HepG2 (cell line): ENCODE measurements at regions not wholly inside any gene's neighbourhood (a gene's known extent, or its start where the extent isn't known, plus 50 kb on each side); places are given as distances from the start of the nearest gene placed in this dataset.

Experiments used
- ATAC-seq: fragments of 200-7000 bp; cut with Tn5 transposase; 3 replicates; pipeline ENCODE4 v1.9.1; 2020; ENCODE audit warnings: mild to moderate bottlenecking, moderate library complexity
- BruUV-seq: library from RNA; stranded (reverse); fragments of 400-500 nt; replicated peaks from 2 replicates; lab custom pipeline; 2021; lab: Mats Ljungman, UMichigan
- CTCF ChIA-PET: fragments of 300-600 bp; formaldehyde crosslinking; extraction: SDS; loops from one replicate; lab custom pipeline; 2021; ENCODE audit warnings: low total read pairs, inconsistent platforms, low intra/inter-chr PET ratio; lab: Yijun Ruan, JAX
- POLR2A ChIA-PET: fragments of 350-600 bp; sonication (Branson Sonifier 250); formaldehyde crosslinking; loops from one replicate; lab custom pipeline; 2020; ENCODE audit warnings: antibody characterized with exemption, inconsistent platforms; lab: Yijun Ruan, JAX
- DNase-seq: peaks from one replicate; pipeline ENCODE4 v3.0.0-alpha.2; 2015; ENCODE audit warnings: low spot score
- FAIRE-seq: peaks from 3 replicates; lab custom pipeline; 2011; peaks lifted over from hg19 to GRCh38; lab: Jason Lieb, UNC
- H2AFZ ChIP-seq: one replicate; pipeline ENCODE4 v1.6.1; 2011; ENCODE audit warnings: low read length, inconsistent platforms
- H3K27ac ChIP-seq: fragments of 300-600 bp; 3 replicates; pipeline ENCODE4 v1.8.0; 2011; ENCODE audit warnings: mixed run types, mild to moderate bottlenecking, mixed read lengths, low read length, inconsistent platforms; ENCODE audit not compliant: insufficient read depth; ENCODE audit errors: extremely low read length
- H3K27me3 ChIP-seq, 2 experiments: fragments of 200-600 bp in 1 of 2; 2 replicates in 1 of 2; 3 replicates in 1 of 2; pipeline versions ENCODE4 v1.6.0 to v1.8.0; 2011; ENCODE audit warnings: low read length in 2 of 2, mild to moderate bottlenecking in 2 of 2, moderate library complexity in 2 of 2, inconsistent platforms in 1 of 2; ENCODE audit not compliant: insufficient read depth in 2 of 2, control insufficient read depth in 1 of 2
- H3K36me3 ChIP-seq, 2 experiments: fragments of 200-600 bp in 1 of 2; replicated peaks in 1 of 2; 2 replicates in 1 of 2; 3 replicates in 1 of 2; pipeline versions ENCODE4 v1.5.1 to v1.8.0; 2011; ENCODE audit warnings: low read length in 2 of 2, inconsistent platforms in 1 of 2; ENCODE audit not compliant: insufficient read depth in 2 of 2, control insufficient read depth in 1 of 2
- H3K4me1 ChIP-seq: 2 replicates; pipeline ENCODE4 v1.5.1; 2012; ENCODE audit warnings: low read length, inconsistent platforms; ENCODE audit not compliant: insufficient read depth
- H3K4me2 ChIP-seq: 2 replicates; pipeline ENCODE4 v1.6.0; 2011; ENCODE audit warnings: low read depth, low read length, inconsistent platforms
- H3K4me3 ChIP-seq, 3 experiments: fragments of 200-600 bp in 1 of 3; sonication (generic), shearing (Covaris generic) in 1 of 3; replicated peaks in 1 of 3; 2 replicates each; pipeline ENCODE4 v1.5.1; 2011 to 2016; ENCODE audit warnings: low read length in 3 of 3, inconsistent platforms in 2 of 3, low read depth in 2 of 3, mild to moderate bottlenecking in 2 of 3, control low read depth in 1 of 3, mixed read lengths in 1 of 3; ENCODE audit not compliant: insufficient read depth in 1 of 3
- H3K79me2 ChIP-seq: one replicate; pipeline ENCODE4 v1.6.1; 2011; ENCODE audit warnings: low read length, inconsistent platforms; ENCODE audit not compliant: insufficient read depth
- H3K9ac ChIP-seq: 2 replicates; pipeline ENCODE4 v1.6.0; 2011; ENCODE audit warnings: mild to moderate bottlenecking, low read depth, low read length, inconsistent platforms; ENCODE audit not compliant: insufficient read depth
- H3K9me3 ChIP-seq: 2 replicates; pipeline ENCODE4 v1.5.1; 2012; ENCODE audit warnings: mild to moderate bottlenecking, low read length
- H4K20me1 ChIP-seq: 2 replicates; pipeline ENCODE4 v1.6.0; 2011; ENCODE audit warnings: inconsistent platforms, mild to moderate bottlenecking, low read length, moderate library complexity; ENCODE audit not compliant: insufficient read depth
- FOXK2 ChIP-seq: fragments of 450-650 bp; IDR thresholded peaks from 2 replicates; pipeline ENCODE4 v1.6.1; 2016
- MAZ ChIP-seq, 2 experiments: sonication (generic) in 1 of 2; formaldehyde crosslinking in 1 of 2; IDR thresholded peaks; 2 replicates each; pipeline versions ENCODE4 v1.5.0 to v1.6.1; 2012 to 2020; ENCODE audit warnings: low read depth in 2 of 2, mild to moderate bottlenecking in 2 of 2, borderline replicate concordance in 1 of 2, improper control_type of control experiment in 1 of 2, low read length in 1 of 2, missing genetic modification reagents in 1 of 2, moderate library complexity in 1 of 2
- MED8 ChIP-seq: sonication (generic); formaldehyde crosslinking; IDR thresholded peaks from 2 replicates; pipeline ENCODE4 v1.8.1; 2023; ENCODE audit warnings: mild to moderate bottlenecking, missing genetic modification reagents; ENCODE audit not compliant: insufficient replicate concordance
- NFATC3 ChIP-seq: sonication (generic); formaldehyde crosslinking; IDR thresholded peaks from 2 replicates; pipeline ENCODE4 v1.5.1; 2020; ENCODE audit warnings: mild to moderate bottlenecking, missing genetic modification reagents
- NKX3-1 ChIP-seq: sonication (generic); formaldehyde crosslinking; IDR thresholded peaks from 2 replicates; pipeline ENCODE4 v1.5.0; 2020; ENCODE audit warnings: missing genetic modification reagents
- RFX3 ChIP-seq: IDR thresholded peaks from 2 replicates; pipeline ENCODE4 v1.6.1; 2016; ENCODE audit warnings: missing biosample characterization, missing genetic modification reagents
- RFX5 ChIP-seq: IDR thresholded peaks from 2 replicates; pipeline ENCODE4 v1.6.1; 2011; ENCODE audit warnings: low read depth, low read length, improper control_type of control experiment
- SSRP1 ChIP-seq: IDR thresholded peaks from 2 replicates; pipeline ENCODE4 v1.6.1; 2016; ENCODE audit warnings: control low read depth
- TAF15 ChIP-seq: fragments of 200-400 bp; formaldehyde crosslinking; IDR thresholded peaks from one replicate; pipeline ENCODE4 v1.6.1; 2018; ENCODE audit warnings: mild to moderate bottlenecking, low read depth, low read length; ENCODE audit not compliant: poor library complexity, severe bottlenecking
- TP53 ChIP-seq: sonication (generic); formaldehyde crosslinking; conservative IDR thresholded peaks from 2 replicates; pipeline ENCODE4 v1.4.0; 2020; ENCODE audit warnings: missing genetic modification reagents
- ZNF10 ChIP-seq: sonication (generic); formaldehyde crosslinking; IDR thresholded peaks from 2 replicates; pipeline ENCODE4 v1.4.0; 2020; ENCODE audit warnings: mild to moderate bottlenecking, low read depth, missing genetic modification reagents, borderline replicate concordance
- ZNF17 ChIP-seq: sonication (generic); formaldehyde crosslinking; IDR thresholded peaks from 2 replicates; pipeline ENCODE4 v1.5.0; 2020; ENCODE audit warnings: mild to moderate bottlenecking, missing genetic modification reagents
- ZNF33B ChIP-seq: sonication (generic); formaldehyde crosslinking; IDR thresholded peaks from 2 replicates; pipeline ENCODE4 v1.5.1; 2020; ENCODE audit warnings: mild to moderate bottlenecking, missing genetic modification reagents
- ZNF354B ChIP-seq: sonication (generic); formaldehyde crosslinking; IDR thresholded peaks from 2 replicates; pipeline ENCODE4 v1.8.0; 2022; ENCODE audit warnings: mild to moderate bottlenecking, missing genetic modification reagents
- ZNF616 ChIP-seq: sonication (generic); formaldehyde crosslinking; IDR thresholded peaks from 2 replicates; pipeline ENCODE4 v1.5.0; 2020; ENCODE audit warnings: low read depth, mild to moderate bottlenecking, missing genetic modification reagents
- WGBS: methylation state at CpG from one replicate; pipeline ENCODE4 v1.1.6; 2017; ENCODE audit warnings: low lambda C conversion rate; 5-methylcytosine and 5-hydroxymethylcytosine counted together
- in situ Hi-C: cut with HindIII; loops from 2 replicates; pipeline ENCODE4 v1.10.0; 2017; ENCODE audit warnings: low pct_unique_long_range_greater_than_20kb; ENCODE audit not compliant: extremely low pct_ligation_motif_present
- intact Hi-C: fragments of 100-400 bp; cut with micrococcal nuclease; formaldehyde crosslinking; loops from one replicate; pipeline ENCODE4 v1.10.0; 2022; ENCODE audit not compliant: unreplicated experiment
- TF ChIP-seq, protein P1 (sequence below): sonication (generic); formaldehyde crosslinking; conservative IDR thresholded peaks from 2 replicates; pipeline ENCODE4 v1.4.0; 2020; ENCODE audit warnings: missing genetic modification reagents
- TF ChIP-seq, protein P2 (sequence below): fragments of 450-650 bp; IDR thresholded peaks from 2 replicates; pipeline ENCODE4 v1.6.1; 2017
- TF ChIP-seq, protein P3 (sequence below): sonication (generic); formaldehyde crosslinking; IDR thresholded peaks from 2 replicates; pipeline ENCODE4 v1.4.0; 2020; ENCODE audit warnings: missing genetic modification reagents, mild to moderate bottlenecking, borderline replicate concordance
- TF ChIP-seq, protein P4 (sequence below): sonication (generic); formaldehyde crosslinking; IDR thresholded peaks from 2 replicates; pipeline ENCODE4 v1.5.1; 2020; ENCODE audit warnings: mild to moderate bottlenecking, moderate library complexity, missing genetic modification reagents
- TF ChIP-seq, protein P5 (sequence below): IDR thresholded peaks from 2 replicates; pipeline ENCODE4 v1.6.1; 2016; ENCODE audit warnings: mild to moderate bottlenecking, missing biosample characterization, missing genetic modification reagents

DNA sequence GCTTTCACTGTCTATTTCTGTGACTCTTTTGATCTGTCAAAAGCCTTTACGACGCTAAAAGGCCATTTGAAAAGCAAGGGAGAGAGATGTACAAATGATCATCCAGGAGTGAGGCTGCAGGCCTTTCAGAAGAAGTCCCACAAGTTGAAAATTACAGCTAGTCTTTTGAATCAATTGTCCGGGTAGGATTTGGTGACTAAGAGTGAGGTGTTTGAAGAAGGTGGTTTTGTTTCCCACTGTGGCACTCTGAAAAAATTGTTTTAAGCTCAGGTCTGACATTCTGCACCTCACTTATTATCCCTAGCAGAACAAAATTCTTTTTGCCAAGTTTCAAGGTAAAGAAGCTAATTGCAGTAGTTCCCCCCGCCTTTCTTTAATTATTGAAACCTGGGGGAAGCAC, 50.8 kb upstream of the TMEM108 start:
- Histone ChIP-seq H3K36me3 (no peaks in the 10 kb centered on the region), H3K9ac (no peak overlapping the region), H3K27ac (no peak overlapping the region), H3K4me2 (no peak overlapping the region), H3K4me1 (no peaks in the 10 kb centered on the region), H3K4me3 (no peak overlapping the region), H3K79me2 (no peaks in the 10 kb centered on the region), H4K20me1 (no peaks in the 10 kb centered on the region), H3K9me3 (no peaks in the 10 kb centered on the region), H2AFZ (no peak overlapping the region), H3K27me3 (no peaks in the 10 kb centered on the region)
- ATAC-seq = no peak
- DNase-seq = no peak
- TF ChIP-seq, protein P1, sequence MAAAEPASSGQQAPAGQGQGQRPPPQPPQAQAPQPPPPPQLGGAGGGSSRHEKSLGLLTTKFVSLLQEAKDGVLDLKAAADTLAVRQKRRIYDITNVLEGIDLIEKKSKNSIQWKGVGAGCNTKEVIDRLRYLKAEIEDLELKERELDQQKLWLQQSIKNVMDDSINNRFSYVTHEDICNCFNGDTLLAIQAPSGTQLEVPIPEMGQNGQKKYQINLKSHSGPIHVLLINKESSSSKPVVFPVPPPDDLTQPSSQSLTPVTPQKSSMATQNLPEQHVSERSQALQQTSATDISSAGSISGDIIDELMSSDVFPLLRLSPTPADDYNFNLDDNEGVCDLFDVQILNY = no peak
- TF ChIP-seq RFX3 (no peak), NKX3-1 (CRISPR knock-in tag) (no peak), MED8 (CRISPR knock-in tag) (no peak), NFATC3 (CRISPR knock-in tag) (no peak), RFX5 (no peak), ZNF33B (no peak), MAZ (IDR thresholded peaks at IDR 0.05; ENCODE audit: borderline replicate concordance, low read depth, low read length) (no peak), MAZ (CRISPR knock-in tag; IDR thresholded peaks at IDR 0.05; ENCODE audit: low read depth) (no peak), ZNF354B (CRISPR knock-in tag) (no peak), ZNF616 (CRISPR knock-in tag) (no peak), TP53 (CRISPR knock-in tag) (no peak), TAF15 (no peak), ZNF10 (CRISPR knock-in tag) (no peak), SSRP1 (CRISPR knock-in tag) (no peak), ZNF17 (CRISPR knock-in tag) (no peak), FOXK2 (no peak)
- TF ChIP-seq, protein P2, sequence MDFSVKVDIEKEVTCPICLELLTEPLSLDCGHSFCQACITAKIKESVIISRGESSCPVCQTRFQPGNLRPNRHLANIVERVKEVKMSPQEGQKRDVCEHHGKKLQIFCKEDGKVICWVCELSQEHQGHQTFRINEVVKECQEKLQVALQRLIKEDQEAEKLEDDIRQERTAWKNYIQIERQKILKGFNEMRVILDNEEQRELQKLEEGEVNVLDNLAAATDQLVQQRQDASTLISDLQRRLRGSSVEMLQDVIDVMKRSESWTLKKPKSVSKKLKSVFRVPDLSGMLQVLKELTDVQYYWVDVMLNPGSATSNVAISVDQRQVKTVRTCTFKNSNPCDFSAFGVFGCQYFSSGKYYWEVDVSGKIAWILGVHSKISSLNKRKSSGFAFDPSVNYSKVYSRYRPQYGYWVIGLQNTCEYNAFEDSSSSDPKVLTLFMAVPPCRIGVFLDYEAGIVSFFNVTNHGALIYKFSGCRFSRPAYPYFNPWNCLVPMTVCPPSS = no peak
- TF ChIP-seq, protein P3, sequence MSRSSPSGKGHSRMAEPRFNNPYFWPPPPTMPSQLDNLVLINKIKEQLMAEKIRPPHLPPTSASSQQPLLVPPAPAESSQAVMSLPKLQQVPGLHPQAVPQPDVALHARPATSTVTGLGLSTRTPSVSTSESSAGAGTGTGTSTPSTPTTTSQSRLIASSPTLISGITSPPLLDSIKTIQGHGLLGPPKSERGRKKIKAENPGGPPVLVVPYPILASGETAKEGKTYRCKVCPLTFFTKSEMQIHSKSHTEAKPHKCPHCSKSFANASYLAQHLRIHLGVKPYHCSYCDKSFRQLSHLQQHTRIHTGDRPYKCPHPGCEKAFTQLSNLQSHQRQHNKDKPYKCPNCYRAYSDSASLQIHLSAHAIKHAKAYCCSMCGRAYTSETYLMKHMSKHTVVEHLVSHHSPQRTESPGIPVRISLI (CRISPR knock-in tag) = no peak
- TF ChIP-seq, protein P4, sequence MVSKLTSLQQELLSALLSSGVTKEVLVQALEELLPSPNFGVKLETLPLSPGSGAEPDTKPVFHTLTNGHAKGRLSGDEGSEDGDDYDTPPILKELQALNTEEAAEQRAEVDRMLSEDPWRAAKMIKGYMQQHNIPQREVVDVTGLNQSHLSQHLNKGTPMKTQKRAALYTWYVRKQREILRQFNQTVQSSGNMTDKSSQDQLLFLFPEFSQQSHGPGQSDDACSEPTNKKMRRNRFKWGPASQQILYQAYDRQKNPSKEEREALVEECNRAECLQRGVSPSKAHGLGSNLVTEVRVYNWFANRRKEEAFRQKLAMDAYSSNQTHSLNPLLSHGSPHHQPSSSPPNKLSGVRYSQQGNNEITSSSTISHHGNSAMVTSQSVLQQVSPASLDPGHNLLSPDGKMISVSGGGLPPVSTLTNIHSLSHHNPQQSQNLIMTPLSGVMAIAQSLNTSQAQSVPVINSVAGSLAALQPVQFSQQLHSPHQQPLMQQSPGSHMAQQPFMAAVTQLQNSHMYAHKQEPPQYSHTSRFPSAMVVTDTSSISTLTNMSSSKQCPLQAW (CRISPR knock-in tag) = no peak
- TF ChIP-seq, protein P5, sequence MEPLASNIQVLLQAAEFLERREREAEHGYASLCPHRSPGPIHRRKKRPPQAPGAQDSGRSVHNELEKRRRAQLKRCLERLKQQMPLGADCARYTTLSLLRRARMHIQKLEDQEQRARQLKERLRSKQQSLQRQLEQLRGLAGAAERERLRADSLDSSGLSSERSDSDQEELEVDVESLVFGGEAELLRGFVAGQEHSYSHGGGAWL (CRISPR knock-in tag) = no peak
- in situ Hi-C loops = no loop called here
- intact Hi-C loops = no loop called here
- no peak for FAIRE-seq
- ChIA-PET POLR2A (no interaction called here), CTCF (no interaction called here)
- no TSS peak for BruUV-seq
- WGBS = 1% methylated on average over 4 of the region's 4 CpGs
